ENCODE measurements at regions not wholly inside any gene's neighbourhood (a gene's known extent, or its start where the extent isn't known, plus 50 kb on each side); places are given as distances from the start of the nearest gene placed in this dataset.

GRCh38 chr4:182018691-182019090 lies 224.5 kb upstream of the TENM3 start:
- Histone ChIP-seq H3K27ac (ENCODE audit: low read depth, low read length) (no peak overlapping the region), H3K9ac (ENCODE audit: low read length) (no peak overlapping the region), H3K4me1 (ENCODE audit: control insufficient read depth, insufficient read depth, low read length) (no peaks in the 10 kb centered on the region), H3K36me3 (ENCODE audit: control insufficient read depth, insufficient read depth, low read length) (no peaks in the 10 kb centered on the region), H3K4me3 (ENCODE audit: low read length) (no peak overlapping the region), H3K27me3 (ENCODE audit: control insufficient read depth, insufficient read depth, low read length) (no peaks in the 10 kb centered on the region)

GRCh38 chr4:182019148-182019652 lies 224.0 kb upstream of the TENM3 start:
- Histone ChIP-seq H3K36me3 (ENCODE audit: control insufficient read depth, insufficient read depth, low read length) (no peaks in the 10 kb centered on the region), H3K27ac (ENCODE audit: low read depth, low read length) (no peak overlapping the region), H3K4me1 (ENCODE audit: control insufficient read depth, insufficient read depth, low read length) (no peaks in the 10 kb centered on the region), H3K4me3 (ENCODE audit: low read length) (no peak overlapping the region), H3K27me3 (ENCODE audit: control insufficient read depth, insufficient read depth, low read length) (no peaks in the 10 kb centered on the region), H3K9ac (ENCODE audit: low read length) (no peak overlapping the region)

- no peaks in the 10 kb centered on the region for H3K4me1 ChIP-seq (ENCODE audit: control insufficient read depth, insufficient read depth, low read length)
- no peak overlapping the region for H3K27ac ChIP-seq (ENCODE audit: low read depth, low read length)
- no peaks in the 10 kb centered on the region for H3K36me3 ChIP-seq (ENCODE audit: control insufficient read depth, insufficient read depth, low read length)
- no peak overlapping the region for H3K4me3 ChIP-seq (ENCODE audit: low read length)
- no peak overlapping the region for H3K9ac ChIP-seq (ENCODE audit: low read length)
- no peaks in the 10 kb centered on the region for H3K27me3 ChIP-seq (ENCODE audit: control insufficient read depth, insufficient read depth, low read length)
These were observed 220.3 kb upstream of the TENM3 start for GRCh38 chr4:182022909-182023308.

- Histone ChIP-seq H3K4me3 (ENCODE audit: low read length) (no peak overlapping the region), H3K4me1 (ENCODE audit: control insufficient read depth, insufficient read depth, low read length) (no peaks in the 10 kb centered on the region), H3K27ac (ENCODE audit: low read depth, low read length) (no peak overlapping the region), H3K9ac (ENCODE audit: low read length) (no peak overlapping the region), H3K36me3 (ENCODE audit: control insufficient read depth, insufficient read depth, low read length) (no peaks in the 10 kb centered on the region), H3K27me3 (ENCODE audit: control insufficient read depth, insufficient read depth, low read length) (no peaks in the 10 kb centered on the region)
These were observed 219.7 kb upstream of the TENM3 start for GRCh38 chr4:182023469-182023868.

GRCh38 chr4:182042945-182043344 lies 200.3 kb upstream of the TENM3 start:
- H3K4me3 ChIP-seq (ENCODE audit: low read length) = no peak overlapping the region
- H3K4me1 ChIP-seq (ENCODE audit: control insufficient read depth, insufficient read depth, low read length) = no peaks in the 10 kb centered on the region
- no peaks in the 10 kb centered on the region for H3K36me3 ChIP-seq (ENCODE audit: control insufficient read depth, insufficient read depth, low read length)
- no peaks in the 10 kb centered on the region for H3K27me3 ChIP-seq (ENCODE audit: control insufficient read depth, insufficient read depth, low read length)
- no peak overlapping the region for H3K9ac ChIP-seq (ENCODE audit: low read length)
- no peak overlapping the region for H3K27ac ChIP-seq (ENCODE audit: low read depth, low read length)

- Histone ChIP-seq H3K27ac (ENCODE audit: low read depth, low read length) (no peak overlapping the region), H3K4me1 (ENCODE audit: control insufficient read depth, insufficient read depth, low read length) (no peaks in the 10 kb centered on the region), H3K27me3 (ENCODE audit: control insufficient read depth, insufficient read depth, low read length) (no peaks in the 10 kb centered on the region), H3K4me3 (ENCODE audit: low read length) (no peak overlapping the region), H3K9ac (ENCODE audit: low read length) (no peak overlapping the region), H3K36me3 (ENCODE audit: control insufficient read depth, insufficient read depth, low read length) (no peaks in the 10 kb centered on the region)
These were observed 194.3 kb upstream of the TENM3 start for GRCh38 chr4:182048871-182049270.

- Histone ChIP-seq H3K9ac (ENCODE audit: low read length) (no peak overlapping the region), H3K36me3 (ENCODE audit: control insufficient read depth, insufficient read depth, low read length) (no peaks in the 10 kb centered on the region), H3K4me3 (ENCODE audit: low read length) (no peak overlapping the region), H3K27ac (ENCODE audit: low read depth, low read length) (no peak overlapping the region), H3K4me1 (ENCODE audit: control insufficient read depth, insufficient read depth, low read length) (no peaks in the 10 kb centered on the region), H3K27me3 (ENCODE audit: control insufficient read depth, insufficient read depth, low read length) (no peaks in the 10 kb centered on the region)
These were observed 186.3 kb upstream of the TENM3 start for GRCh38 chr4:182056866-182057265.

GRCh38 chr4:182062458-182062857 lies 180.7 kb upstream of the TENM3 start:
- Histone ChIP-seq H3K27me3 (ENCODE audit: control insufficient read depth, insufficient read depth, low read length) (no peaks in the 10 kb centered on the region), H3K27ac (ENCODE audit: low read depth, low read length) (no peak overlapping the region), H3K9ac (ENCODE audit: low read length) (no peak overlapping the region), H3K4me3 (ENCODE audit: low read length) (no peak overlapping the region), H3K4me1 (ENCODE audit: control insufficient read depth, insufficient read depth, low read length) (no peaks in the 10 kb centered on the region), H3K36me3 (ENCODE audit: control insufficient read depth, insufficient read depth, low read length) (no peaks in the 10 kb centered on the region)

GRCh38 chr4:182062936-182063335 lies 180.3 kb upstream of the TENM3 start:
- H3K36me3 ChIP-seq (ENCODE audit: control insufficient read depth, insufficient read depth, low read length) = no peaks in the 10 kb centered on the region
- H3K27me3 ChIP-seq (ENCODE audit: control insufficient read depth, insufficient read depth, low read length) = no peaks in the 10 kb centered on the region
- no peak overlapping the region for H3K4me3 ChIP-seq (ENCODE audit: low read length)
- no peaks in the 10 kb centered on the region for H3K4me1 ChIP-seq (ENCODE audit: control insufficient read depth, insufficient read depth, low read length)
- no peak overlapping the region for H3K27ac ChIP-seq (ENCODE audit: low read depth, low read length)
- H3K9ac ChIP-seq (ENCODE audit: low read length) = no peak overlapping the region

GRCh38 chr4:182063651-182064050 lies 179.6 kb upstream of the TENM3 start:
- Histone ChIP-seq H3K27me3 (ENCODE audit: control insufficient read depth, insufficient read depth, low read length) (no peaks in the 10 kb centered on the region), H3K4me1 (ENCODE audit: control insufficient read depth, insufficient read depth, low read length) (no peaks in the 10 kb centered on the region), H3K4me3 (ENCODE audit: low read length) (no peak overlapping the region), H3K9ac (ENCODE audit: low read length) (no peak overlapping the region), H3K36me3 (ENCODE audit: control insufficient read depth, insufficient read depth, low read length) (no peaks in the 10 kb centered on the region), H3K27ac (ENCODE audit: low read depth, low read length) (no peak overlapping the region)

- Histone ChIP-seq H3K27me3 (ENCODE audit: control insufficient read depth, insufficient read depth, low read length) (no peaks in the 10 kb centered on the region), H3K27ac (ENCODE audit: low read depth, low read length) (no peak overlapping the region), H3K36me3 (ENCODE audit: control insufficient read depth, insufficient read depth, low read length) (no peaks in the 10 kb centered on the region), H3K4me1 (ENCODE audit: control insufficient read depth, insufficient read depth, low read length) (no peaks in the 10 kb centered on the region), H3K4me3 (ENCODE audit: low read length) (no peak overlapping the region), H3K9ac (ENCODE audit: low read length) (no peak overlapping the region)
These were observed 177.9 kb upstream of the TENM3 start for GRCh38 chr4:182065255-182065654.

GRCh38 chr4:182066037-182066436 lies 177.2 kb upstream of the TENM3 start:
- H3K27ac ChIP-seq (ENCODE audit: low read depth, low read length) = no peak overlapping the region
- H3K27me3 ChIP-seq (ENCODE audit: control insufficient read depth, insufficient read depth, low read length) = no peaks in the 10 kb centered on the region
- H3K36me3 ChIP-seq (ENCODE audit: control insufficient read depth, insufficient read depth, low read length) = no peaks in the 10 kb centered on the region
- H3K9ac ChIP-seq (ENCODE audit: low read length) = no peak overlapping the region
- H3K4me3 ChIP-seq (ENCODE audit: low read length) = no peak overlapping the region
- H3K4me1 ChIP-seq (ENCODE audit: control insufficient read depth, insufficient read depth, low read length) = no peaks in the 10 kb centered on the region

- Histone ChIP-seq H3K36me3 (ENCODE audit: control insufficient read depth, insufficient read depth, low read length) (no peaks in the 10 kb centered on the region), H3K4me1 (ENCODE audit: control insufficient read depth, insufficient read depth, low read length) (no peaks in the 10 kb centered on the region), H3K27ac (ENCODE audit: low read depth, low read length) (no peak overlapping the region), H3K27me3 (ENCODE audit: control insufficient read depth, insufficient read depth, low read length) (no peaks in the 10 kb centered on the region), H3K4me3 (ENCODE audit: low read length) (no peak overlapping the region), H3K9ac (ENCODE audit: low read length) (no peak overlapping the region)
These were observed 175.4 kb upstream of the TENM3 start for GRCh38 chr4:182067828-182068227.
